ENCODE measurements at regions not wholly inside any gene's neighbourhood (a gene's known extent, or its start where the extent isn't known, plus 50 kb on each side); places are given as distances from the start of the nearest gene placed in this dataset.

- TF ChIP-seq ATF6 (CRISPR knock-in tag; IDR thresholded peaks at IDR 0.05) (no peak), USF2 (CRISPR knock-in tag; IDR thresholded peaks at IDR 0.05) (no peak)
Measured at GRCh38 chr13:40191186-40191980, 475.1 kb downstream of the FOXO1 start (continued).

DNA sequence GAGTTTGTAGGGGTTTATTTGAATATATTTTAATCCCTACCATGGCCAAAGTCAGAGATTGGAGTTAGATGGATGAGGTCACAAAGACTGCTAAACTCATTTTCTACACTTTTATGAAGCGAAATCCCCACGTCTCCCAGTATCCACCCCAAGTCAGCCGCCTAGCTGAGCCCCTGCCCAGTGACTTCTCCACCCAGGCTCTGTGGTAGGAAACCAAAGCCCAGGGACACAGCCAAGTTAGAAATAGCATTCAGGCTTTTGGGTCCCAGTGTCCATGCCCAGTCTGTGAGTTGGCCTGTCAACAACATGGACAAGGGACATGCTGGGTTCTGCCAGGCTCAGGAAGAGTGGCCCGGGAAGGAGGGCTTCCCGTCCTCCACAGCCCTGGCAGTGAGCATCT is 474.0 kb downstream of the FOXO1 start:
- no peaks in the 10 kb centered on the region for H3K9me3 Mint-ChIP-seq
- H3K4me1 Mint-ChIP-seq = peaks cover 26% of the 10 kb centered on the region
- no peak overlapping the region for H3K4me3 Mint-ChIP-seq
- H3K36me3 Mint-ChIP-seq = no peaks in the 10 kb centered on the region
- ATAC-seq = no peak
- POLR2A ChIA-PET = no interaction called here
- DNase-seq (ENCODE audit: low spot score) = no peak
- CTCF ChIA-PET = no interaction called here
- TF ChIP-seq, protein P1, sequence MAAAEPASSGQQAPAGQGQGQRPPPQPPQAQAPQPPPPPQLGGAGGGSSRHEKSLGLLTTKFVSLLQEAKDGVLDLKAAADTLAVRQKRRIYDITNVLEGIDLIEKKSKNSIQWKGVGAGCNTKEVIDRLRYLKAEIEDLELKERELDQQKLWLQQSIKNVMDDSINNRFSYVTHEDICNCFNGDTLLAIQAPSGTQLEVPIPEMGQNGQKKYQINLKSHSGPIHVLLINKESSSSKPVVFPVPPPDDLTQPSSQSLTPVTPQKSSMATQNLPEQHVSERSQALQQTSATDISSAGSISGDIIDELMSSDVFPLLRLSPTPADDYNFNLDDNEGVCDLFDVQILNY (CRISPR knock-in tag; IDR thresholded peaks at IDR 0.05) = no peak
- TF ChIP-seq ERG (CRISPR knock-in tag; IDR thresholded peaks at IDR 0.05) (no peak), ARID4B (CRISPR knock-in tag; IDR thresholded peaks at IDR 0.05; ENCODE audit: borderline replicate concordance) (no peak), ETV6 (CRISPR knock-in tag; IDR thresholded peaks at IDR 0.05) (no peak), HMGA2 (CRISPR knock-in tag; IDR thresholded peaks at IDR 0.05) (no peak), NFATC4 (CRISPR knock-in tag; IDR thresholded peaks at IDR 0.05) (no peak), SMAD4 (CRISPR knock-in tag; IDR thresholded peaks at IDR 0.05) (no peak), TEAD4 (CRISPR knock-in tag; IDR thresholded peaks at IDR 0.05) (no peak), CDX4 (CRISPR knock-in tag; IDR thresholded peaks at IDR 0.05; ENCODE audit: borderline replicate concordance) (no peak), USF2 (CRISPR knock-in tag; IDR thresholded peaks at IDR 0.05) (no peak), ZNF671 (CRISPR knock-in tag; IDR thresholded peaks at IDR 0.05) (no peak), JAZF1 (CRISPR knock-in tag; IDR thresholded peaks at IDR 0.05) (no peak), ATF1 (CRISPR knock-in tag; IDR thresholded peaks at IDR 0.05) (no peak)
- TF ChIP-seq, protein P2, sequence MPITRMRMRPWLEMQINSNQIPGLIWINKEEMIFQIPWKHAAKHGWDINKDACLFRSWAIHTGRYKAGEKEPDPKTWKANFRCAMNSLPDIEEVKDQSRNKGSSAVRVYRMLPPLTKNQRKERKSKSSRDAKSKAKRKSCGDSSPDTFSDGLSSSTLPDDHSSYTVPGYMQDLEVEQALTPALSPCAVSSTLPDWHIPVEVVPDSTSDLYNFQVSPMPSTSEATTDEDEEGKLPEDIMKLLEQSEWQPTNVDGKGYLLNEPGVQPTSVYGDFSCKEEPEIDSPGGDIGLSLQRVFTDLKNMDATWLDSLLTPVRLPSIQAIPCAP (CRISPR knock-in tag; IDR thresholded peaks at IDR 0.05) = no peak
- TF ChIP-seq, protein P3, sequence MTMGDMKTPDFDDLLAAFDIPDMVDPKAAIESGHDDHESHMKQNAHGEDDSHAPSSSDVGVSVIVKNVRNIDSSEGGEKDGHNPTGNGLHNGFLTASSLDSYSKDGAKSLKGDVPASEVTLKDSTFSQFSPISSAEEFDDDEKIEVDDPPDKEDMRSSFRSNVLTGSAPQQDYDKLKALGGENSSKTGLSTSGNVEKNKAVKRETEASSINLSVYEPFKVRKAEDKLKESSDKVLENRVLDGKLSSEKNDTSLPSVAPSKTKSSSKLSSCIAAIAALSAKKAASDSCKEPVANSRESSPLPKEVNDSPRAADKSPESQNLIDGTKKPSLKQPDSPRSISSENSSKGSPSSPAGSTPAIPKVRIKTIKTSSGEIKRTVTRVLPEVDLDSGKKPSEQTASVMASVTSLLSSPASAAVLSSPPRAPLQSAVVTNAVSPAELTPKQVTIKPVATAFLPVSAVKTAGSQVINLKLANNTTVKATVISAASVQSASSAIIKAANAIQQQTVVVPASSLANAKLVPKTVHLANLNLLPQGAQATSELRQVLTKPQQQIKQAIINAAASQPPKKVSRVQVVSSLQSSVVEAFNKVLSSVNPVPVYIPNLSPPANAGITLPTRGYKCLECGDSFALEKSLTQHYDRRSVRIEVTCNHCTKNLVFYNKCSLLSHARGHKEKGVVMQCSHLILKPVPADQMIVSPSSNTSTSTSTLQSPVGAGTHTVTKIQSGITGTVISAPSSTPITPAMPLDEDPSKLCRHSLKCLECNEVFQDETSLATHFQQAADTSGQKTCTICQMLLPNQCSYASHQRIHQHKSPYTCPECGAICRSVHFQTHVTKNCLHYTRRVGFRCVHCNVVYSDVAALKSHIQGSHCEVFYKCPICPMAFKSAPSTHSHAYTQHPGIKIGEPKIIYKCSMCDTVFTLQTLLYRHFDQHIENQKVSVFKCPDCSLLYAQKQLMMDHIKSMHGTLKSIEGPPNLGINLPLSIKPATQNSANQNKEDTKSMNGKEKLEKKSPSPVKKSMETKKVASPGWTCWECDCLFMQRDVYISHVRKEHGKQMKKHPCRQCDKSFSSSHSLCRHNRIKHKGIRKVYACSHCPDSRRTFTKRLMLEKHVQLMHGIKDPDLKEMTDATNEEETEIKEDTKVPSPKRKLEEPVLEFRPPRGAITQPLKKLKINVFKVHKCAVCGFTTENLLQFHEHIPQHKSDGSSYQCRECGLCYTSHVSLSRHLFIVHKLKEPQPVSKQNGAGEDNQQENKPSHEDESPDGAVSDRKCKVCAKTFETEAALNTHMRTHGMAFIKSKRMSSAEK (CRISPR knock-in tag; IDR thresholded peaks at IDR 0.05; ENCODE audit: borderline replicate concordance) = no peak
- no peaks in the 10 kb centered on the region for H3K27me3 Mint-ChIP-seq (ENCODE audit: low read depth)
- no peak overlapping the region for H3K27ac Mint-ChIP-seq
